ENCODE measurements at regions not wholly inside any gene's neighbourhood (a gene's known extent, or its start where the extent isn't known, plus 50 kb on each side); places are given as distances from the start of the nearest gene placed in this dataset.
"Not testable (repeated sequence)": the region's sequence is repeated elsewhere in the genome, so short reads cannot be mapped to it uniquely, and the experiment has no call there.

DNA sequence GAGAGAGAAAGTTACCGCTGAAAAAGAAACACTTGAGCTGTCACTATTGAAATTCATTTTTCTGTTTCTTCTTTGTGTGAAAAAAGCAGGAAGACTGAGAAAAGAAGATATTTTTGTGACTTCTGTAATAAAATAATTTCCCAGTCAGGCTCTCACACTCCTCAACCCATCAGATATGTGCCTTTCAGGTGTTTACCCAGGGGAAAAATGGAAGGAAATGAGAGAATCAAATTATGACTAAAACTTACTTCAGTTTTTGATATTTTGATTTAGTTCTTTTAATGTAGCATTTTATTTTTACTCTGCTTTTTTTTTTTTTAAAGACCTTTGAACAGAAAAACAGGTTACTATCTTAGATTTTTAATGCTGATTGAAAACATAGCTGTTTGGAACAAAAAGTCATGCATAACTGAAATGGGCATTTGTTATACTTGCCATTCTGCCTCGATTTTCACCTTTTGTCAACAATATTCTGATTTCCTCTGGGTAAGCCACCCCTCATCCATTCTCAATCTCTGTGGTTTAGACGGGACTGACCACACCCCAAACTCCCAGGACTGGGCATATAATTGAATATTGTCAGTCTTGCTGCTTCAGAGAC lies 133.2 kb upstream of the KRR1 start:
- no peak overlapping the region for H3K9ac ChIP-seq (ENCODE audit: low read length)
- no peak overlapping the region for H3K4me3 ChIP-seq (ENCODE audit: low read length)
- H3K4me1 ChIP-seq (ENCODE audit: control insufficient read depth, insufficient read depth, low read length), result no peaks in the 10 kb centered on the region

DNA sequence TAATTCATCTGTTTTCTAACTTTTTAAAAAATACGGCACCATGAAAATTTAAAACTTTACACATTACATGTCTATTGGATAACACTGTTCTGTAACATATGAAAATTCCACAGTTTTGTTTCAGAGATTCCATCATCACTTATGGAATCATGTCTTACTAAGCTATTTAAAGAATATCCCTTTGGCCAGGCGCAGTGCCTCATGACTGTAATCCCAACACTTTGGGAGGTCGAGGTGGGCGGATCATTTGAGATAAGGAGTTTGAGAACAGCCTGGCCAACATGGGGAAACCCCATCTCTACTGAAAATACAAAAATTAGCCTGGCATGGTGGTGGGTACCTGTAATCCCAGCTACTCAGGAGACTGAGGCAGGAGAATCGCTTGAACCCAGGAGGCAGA lies 131.7 kb upstream of the KRR1 start:
- H3K4me1 ChIP-seq (ENCODE audit: control insufficient read depth, insufficient read depth, low read length); H3K4me3 ChIP-seq (ENCODE audit: low read length); H3K27me3 ChIP-seq (ENCODE audit: control insufficient read depth, insufficient read depth, low read length); H3K27ac ChIP-seq (ENCODE audit: low read depth, low read length); H3K36me3 ChIP-seq (ENCODE audit: control insufficient read depth, insufficient read depth, low read length); H3K9ac ChIP-seq (ENCODE audit: low read length): not testable (repeated sequence)

More for the DNA sequence above, 133.2 kb upstream of the KRR1 start:
- Histone ChIP-seq H3K27me3 (ENCODE audit: control insufficient read depth, insufficient read depth, low read length) (no peaks in the 10 kb centered on the region), H3K36me3 (ENCODE audit: control insufficient read depth, insufficient read depth, low read length) (no peaks in the 10 kb centered on the region), H3K27ac (ENCODE audit: low read depth, low read length) (no peak overlapping the region)

DNA sequence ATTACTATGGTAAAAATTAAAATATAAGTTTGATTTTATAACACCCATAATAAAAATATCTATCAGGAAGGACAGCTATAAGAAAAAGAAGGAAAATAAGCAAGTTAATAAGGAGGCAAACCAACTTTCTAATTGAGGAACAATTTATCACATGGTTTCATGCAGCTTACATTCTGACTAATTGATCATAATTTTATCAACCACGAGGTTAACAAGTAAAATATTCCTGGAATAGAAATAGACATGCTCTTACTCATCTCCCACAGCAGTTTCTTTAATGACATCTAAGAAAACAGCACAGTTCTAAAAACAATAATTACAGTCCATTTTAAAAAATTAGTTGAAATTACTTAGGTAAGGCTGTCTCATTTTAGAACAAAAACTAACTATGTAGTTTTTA lies 130.8 kb upstream of the KRR1 start:
- H3K27me3 ChIP-seq (ENCODE audit: control insufficient read depth, insufficient read depth, low read length), result no peaks in the 10 kb centered on the region
- H3K4me1 ChIP-seq (ENCODE audit: control insufficient read depth, insufficient read depth, low read length), result no peaks in the 10 kb centered on the region
- no peak overlapping the region for H3K4me3 ChIP-seq (ENCODE audit: low read length)
- H3K36me3 ChIP-seq (ENCODE audit: control insufficient read depth, insufficient read depth, low read length), result no peaks in the 10 kb centered on the region
- H3K27ac ChIP-seq (ENCODE audit: low read depth, low read length), result no peak overlapping the region
- no peak overlapping the region for H3K9ac ChIP-seq (ENCODE audit: low read length)

DNA sequence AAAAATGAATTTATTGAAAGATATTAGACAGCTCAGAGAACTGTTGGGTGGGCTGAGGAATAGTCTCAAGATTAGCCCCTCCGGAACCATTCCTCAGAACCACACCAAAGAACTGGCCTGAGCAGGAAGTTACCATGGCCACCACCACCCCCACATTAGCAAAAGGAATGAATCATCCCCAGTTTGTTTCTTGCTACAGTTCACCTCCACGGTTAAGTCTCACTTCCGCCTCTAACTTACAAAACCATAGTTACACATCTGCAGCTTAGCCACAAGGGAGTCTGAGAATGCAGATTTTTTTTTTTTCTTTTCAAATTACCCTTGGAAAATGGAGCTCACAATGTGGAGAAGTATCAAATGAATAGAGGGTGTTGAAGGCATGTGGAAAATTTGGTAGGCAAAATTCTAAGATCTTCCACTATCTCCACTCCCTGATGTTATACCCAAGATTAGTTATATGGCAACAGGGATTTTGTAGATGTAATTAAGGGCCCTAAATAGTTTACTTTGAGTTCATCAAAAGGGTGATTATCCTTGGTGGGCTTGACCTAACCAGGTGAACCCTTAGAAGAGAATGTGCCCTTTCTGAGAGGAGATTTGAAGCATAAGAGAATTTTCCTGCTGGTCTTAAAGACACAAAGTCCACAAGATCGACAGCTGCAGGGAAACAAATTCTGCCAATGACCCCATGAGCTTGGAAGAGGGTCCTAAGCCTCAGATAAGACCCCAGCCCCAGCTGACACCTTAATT lies 129.8 kb upstream of the KRR1 start:
- Histone ChIP-seq H3K36me3 (ENCODE audit: control insufficient read depth, insufficient read depth, low read length) (no peaks in the 10 kb centered on the region), H3K9ac (ENCODE audit: low read length) (no peak overlapping the region), H3K4me1 (ENCODE audit: control insufficient read depth, insufficient read depth, low read length) (no peaks in the 10 kb centered on the region), H3K27me3 (ENCODE audit: control insufficient read depth, insufficient read depth, low read length) (no peaks in the 10 kb centered on the region), H3K27ac (ENCODE audit: low read depth, low read length) (no peak overlapping the region), H3K4me3 (ENCODE audit: low read length) (no peak overlapping the region)

DNA sequence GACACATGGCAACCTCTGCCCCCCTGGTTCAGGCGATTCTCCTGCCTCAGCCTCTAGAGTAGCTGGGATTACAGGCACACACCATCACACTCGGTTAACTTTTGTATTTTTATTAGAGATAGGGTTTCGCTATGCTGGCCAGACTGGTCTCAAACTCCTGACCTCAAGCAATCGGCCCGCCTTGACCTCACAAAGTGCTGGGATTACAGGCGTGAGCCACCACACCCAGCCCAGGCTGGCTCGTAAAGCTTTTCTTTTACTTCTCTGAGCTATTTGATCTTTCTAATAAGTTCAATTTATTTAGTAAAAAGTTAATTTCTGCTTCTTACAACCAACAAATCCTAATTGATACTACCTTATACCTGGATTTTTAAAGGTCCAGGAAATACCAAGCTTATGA lies 127.4 kb upstream of the KRR1 start:
- no peaks in the 10 kb centered on the region for H3K36me3 ChIP-seq (ENCODE audit: control insufficient read depth, insufficient read depth, low read length)
- H3K4me1 ChIP-seq (ENCODE audit: control insufficient read depth, insufficient read depth, low read length), result no peaks in the 10 kb centered on the region
- no peak overlapping the region for H3K4me3 ChIP-seq (ENCODE audit: low read length)
- H3K27me3 ChIP-seq (ENCODE audit: control insufficient read depth, insufficient read depth, low read length), result no peaks in the 10 kb centered on the region
- no peak overlapping the region for H3K9ac ChIP-seq (ENCODE audit: low read length)
- no peak overlapping the region for H3K27ac ChIP-seq (ENCODE audit: low read depth, low read length)

DNA sequence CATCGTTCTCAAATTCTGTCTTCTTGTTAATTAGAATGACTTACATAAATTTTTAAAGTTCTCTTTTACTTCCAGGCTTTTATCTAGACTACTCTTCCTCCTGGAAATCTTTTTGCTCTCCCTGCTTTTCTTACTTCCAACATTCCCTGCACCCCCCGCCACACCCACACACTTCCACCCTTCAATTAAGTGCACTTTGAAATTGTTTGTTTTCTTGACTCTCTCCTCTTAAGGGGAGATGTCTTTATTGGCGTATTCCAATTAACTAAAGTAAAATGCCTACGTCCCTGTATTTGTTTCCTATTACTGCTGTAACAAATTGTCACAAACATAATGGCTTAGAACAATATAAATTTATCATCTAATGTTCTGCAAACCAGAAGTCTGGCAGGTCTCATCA lies 125.2 kb upstream of the KRR1 start:
- Histone ChIP-seq H3K27ac (ENCODE audit: low read depth, low read length) (no peak overlapping the region), H3K4me1 (ENCODE audit: control insufficient read depth, insufficient read depth, low read length) (no peaks in the 10 kb centered on the region), H3K4me3 (ENCODE audit: low read length) (no peak overlapping the region), H3K9ac (ENCODE audit: low read length) (no peak overlapping the region), H3K27me3 (ENCODE audit: control insufficient read depth, insufficient read depth, low read length) (no peaks in the 10 kb centered on the region), H3K36me3 (ENCODE audit: control insufficient read depth, insufficient read depth, low read length) (no peaks in the 10 kb centered on the region)

DNA sequence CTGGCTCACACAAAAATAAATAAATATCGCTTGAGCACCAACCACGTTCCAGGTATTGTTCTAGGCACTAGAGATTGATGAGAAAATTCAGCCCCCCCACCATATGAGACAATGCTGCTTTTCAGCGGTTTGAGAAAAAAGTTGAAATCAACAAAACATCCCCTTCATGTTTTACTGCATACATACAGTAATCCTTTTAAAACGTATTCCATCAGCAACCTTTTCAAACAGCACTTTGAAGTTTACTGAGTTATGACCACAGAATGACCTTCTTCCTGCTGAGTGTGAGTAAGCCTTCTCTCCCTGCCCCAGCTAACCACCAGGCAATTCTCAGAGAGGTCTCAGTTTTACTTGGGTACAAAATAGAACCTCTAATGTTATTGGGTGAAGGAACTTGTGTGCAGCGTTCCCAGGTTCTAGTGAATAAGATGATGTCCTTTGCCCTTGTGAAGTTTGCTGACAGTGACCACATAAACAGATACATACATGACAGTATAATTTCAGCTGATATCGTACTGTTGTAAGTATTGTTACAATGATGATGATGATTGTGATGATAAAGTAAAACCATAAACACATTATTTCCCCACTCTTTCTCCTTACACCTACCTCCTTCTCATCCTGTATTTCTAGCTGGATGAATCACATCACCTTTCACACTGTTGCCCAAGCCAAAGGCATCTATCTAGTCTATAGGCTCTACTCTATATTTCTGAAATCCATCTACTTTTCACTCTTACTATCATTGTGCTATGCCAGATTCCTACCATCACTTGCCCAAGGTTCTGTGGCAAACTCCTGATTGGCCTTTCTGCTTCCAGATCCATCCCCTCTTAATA lies 124.4 kb upstream of the KRR1 start:
- no peak overlapping the region for H3K9ac ChIP-seq (ENCODE audit: low read length)
- no peaks in the 10 kb centered on the region for H3K4me1 ChIP-seq (ENCODE audit: control insufficient read depth, insufficient read depth, low read length)
- H3K36me3 ChIP-seq (ENCODE audit: control insufficient read depth, insufficient read depth, low read length), result no peaks in the 10 kb centered on the region
- H3K4me3 ChIP-seq (ENCODE audit: low read length), result no peak overlapping the region
- H3K27me3 ChIP-seq (ENCODE audit: control insufficient read depth, insufficient read depth, low read length), result no peaks in the 10 kb centered on the region
- H3K27ac ChIP-seq (ENCODE audit: low read depth, low read length), result no peak overlapping the region

DNA sequence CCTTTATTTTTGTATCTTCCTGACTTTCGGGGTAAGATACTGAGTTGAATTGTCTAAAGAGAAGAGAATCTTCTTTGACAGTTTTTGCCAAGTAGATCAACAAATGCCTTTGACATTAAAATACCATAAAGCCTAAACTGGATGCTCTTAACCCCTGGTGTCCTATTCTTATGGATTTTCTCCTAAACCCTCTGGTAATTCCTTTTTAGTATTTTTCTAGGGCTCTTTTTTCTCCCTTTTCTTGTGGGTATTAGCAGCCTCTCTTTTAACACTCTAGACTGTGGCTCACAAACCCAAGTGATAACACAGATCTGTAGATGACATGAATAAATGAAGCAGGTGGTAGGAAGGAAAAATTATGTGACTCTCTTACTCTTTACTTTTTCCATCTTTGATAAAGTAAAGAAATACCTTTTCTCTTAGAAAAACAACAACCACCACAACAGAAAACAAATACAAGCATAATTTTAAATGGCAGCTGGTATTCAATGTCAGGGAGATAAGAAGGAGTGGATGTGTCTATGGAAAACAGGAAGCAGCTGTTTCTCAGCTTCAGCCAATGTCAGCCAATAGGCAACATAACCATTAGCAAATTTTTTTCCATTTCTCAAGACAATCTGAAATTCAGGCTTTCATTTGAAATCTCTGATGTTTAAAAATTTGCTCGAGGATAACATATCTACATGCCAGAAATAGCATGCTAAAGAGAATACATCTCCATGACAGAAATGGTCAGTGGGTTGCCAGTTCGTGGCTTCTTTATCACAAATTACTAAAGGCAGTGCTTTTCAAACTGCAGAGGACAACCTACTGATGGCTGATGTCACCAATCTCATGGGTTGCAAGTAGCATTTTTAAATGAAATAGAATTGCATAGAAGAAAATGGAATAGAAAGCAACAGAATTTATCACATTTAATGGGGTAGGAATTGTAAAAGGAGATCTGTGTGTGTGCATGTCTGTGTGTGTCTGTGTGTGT lies 123.1 kb upstream of the KRR1 start:
- no peaks in the 10 kb centered on the region for H3K4me1 ChIP-seq (ENCODE audit: control insufficient read depth, insufficient read depth, low read length)
- no peak overlapping the region for H3K4me3 ChIP-seq (ENCODE audit: low read length)
- no peak overlapping the region for H3K27ac ChIP-seq (ENCODE audit: low read depth, low read length)
- H3K36me3 ChIP-seq (ENCODE audit: control insufficient read depth, insufficient read depth, low read length), result no peaks in the 10 kb centered on the region
- H3K27me3 ChIP-seq (ENCODE audit: control insufficient read depth, insufficient read depth, low read length), result no peaks in the 10 kb centered on the region
- no peak overlapping the region for H3K9ac ChIP-seq (ENCODE audit: low read length)

DNA sequence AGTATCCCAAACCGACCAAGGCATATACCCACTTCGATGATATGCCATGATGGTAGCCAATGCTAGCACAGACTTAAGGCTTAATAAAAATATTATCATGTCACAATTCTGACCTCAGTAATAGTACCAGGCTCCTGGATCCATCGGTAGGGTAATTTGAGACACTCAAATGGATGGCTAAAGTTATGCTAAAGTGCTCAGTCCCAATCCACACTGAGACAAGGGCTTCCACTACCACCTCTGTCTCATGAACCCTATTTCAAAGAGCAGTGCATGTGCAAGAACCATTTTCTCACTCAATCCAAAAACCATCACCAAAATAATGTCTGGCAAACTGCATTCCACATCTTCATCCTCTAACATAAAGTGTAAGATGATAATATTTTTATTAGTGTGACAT lies 122.4 kb upstream of the KRR1 start:
- Histone ChIP-seq H3K4me1 (ENCODE audit: control insufficient read depth, insufficient read depth, low read length) (no peaks in the 10 kb centered on the region), H3K9ac (ENCODE audit: low read length) (no peak overlapping the region), H3K27ac (ENCODE audit: low read depth, low read length) (no peak overlapping the region), H3K36me3 (ENCODE audit: control insufficient read depth, insufficient read depth, low read length) (no peaks in the 10 kb centered on the region), H3K27me3 (ENCODE audit: control insufficient read depth, insufficient read depth, low read length) (no peaks in the 10 kb centered on the region), H3K4me3 (ENCODE audit: low read length) (no peak overlapping the region)

DNA sequence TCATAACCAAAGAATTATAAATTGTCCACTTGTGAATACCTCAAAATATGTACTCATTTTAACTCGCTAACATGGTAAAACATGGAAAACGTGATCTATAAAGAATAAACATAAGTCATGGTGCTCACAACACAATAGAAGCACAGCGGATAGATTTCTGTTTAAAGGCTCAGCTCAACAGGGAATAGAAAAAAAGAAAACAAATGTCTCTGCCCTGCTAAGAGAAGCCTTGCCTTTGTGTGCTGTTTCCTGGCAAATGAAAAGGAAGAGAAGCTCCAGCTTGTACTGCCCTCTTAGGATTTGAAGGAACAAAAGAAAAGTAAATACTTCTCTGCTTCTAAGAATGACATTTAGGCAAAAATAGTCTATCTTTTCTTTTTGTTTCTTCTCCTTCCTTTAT lies 121.0 kb upstream of the KRR1 start:
- Histone ChIP-seq H3K4me1 (ENCODE audit: control insufficient read depth, insufficient read depth, low read length) (no peaks in the 10 kb centered on the region), H3K36me3 (ENCODE audit: control insufficient read depth, insufficient read depth, low read length) (no peaks in the 10 kb centered on the region), H3K27me3 (ENCODE audit: control insufficient read depth, insufficient read depth, low read length) (no peaks in the 10 kb centered on the region), H3K27ac (ENCODE audit: low read depth, low read length) (no peak overlapping the region), H3K4me3 (ENCODE audit: low read length) (no peak overlapping the region), H3K9ac (ENCODE audit: low read length) (no peak overlapping the region)

DNA sequence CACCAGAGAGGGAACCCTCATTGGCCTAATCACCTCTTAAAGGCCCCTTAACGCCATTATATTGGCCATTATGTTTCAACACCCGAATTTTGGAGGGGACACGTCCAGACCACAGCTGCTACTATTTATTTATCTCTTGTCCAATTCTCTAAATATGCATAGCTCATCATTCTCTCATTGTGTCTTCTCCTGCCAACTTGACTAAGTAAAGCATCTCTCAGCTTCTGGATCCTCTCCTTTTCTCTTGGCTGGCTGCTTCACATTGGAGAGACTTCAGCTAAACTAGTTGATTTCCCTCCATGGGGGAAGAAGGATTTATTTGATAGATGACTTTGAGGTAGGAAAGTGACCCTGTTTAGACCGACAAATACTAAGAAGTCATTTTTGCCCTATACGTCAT lies 120.4 kb upstream of the KRR1 start:
- Histone ChIP-seq H3K27ac (ENCODE audit: low read depth, low read length) (no peak overlapping the region), H3K36me3 (ENCODE audit: control insufficient read depth, insufficient read depth, low read length) (no peaks in the 10 kb centered on the region), H3K9ac (ENCODE audit: low read length) (no peak overlapping the region), H3K27me3 (ENCODE audit: control insufficient read depth, insufficient read depth, low read length) (no peaks in the 10 kb centered on the region), H3K4me1 (ENCODE audit: control insufficient read depth, insufficient read depth, low read length) (no peaks in the 10 kb centered on the region), H3K4me3 (ENCODE audit: low read length) (no peak overlapping the region)

DNA sequence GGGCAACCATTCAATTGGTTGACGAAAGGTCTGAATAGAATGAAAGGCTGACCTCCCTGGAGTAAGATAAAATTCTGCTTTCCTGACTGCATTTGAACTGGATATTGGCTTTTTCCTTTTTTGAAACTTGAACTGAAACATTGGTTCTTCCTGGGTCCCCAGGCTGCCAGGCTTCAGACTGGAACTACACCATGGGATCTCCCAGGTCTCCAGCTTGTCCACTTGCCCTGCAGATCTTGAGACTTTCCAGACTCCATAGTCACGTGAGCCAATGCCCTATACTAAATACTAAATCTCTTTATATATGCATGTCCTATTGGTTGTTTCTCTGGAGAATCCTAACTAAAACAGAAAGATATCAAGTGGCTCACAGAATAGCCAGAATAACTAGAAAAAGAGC lies 118.7 kb upstream of the KRR1 start:
- no peak overlapping the region for H3K4me3 ChIP-seq (ENCODE audit: low read length)
- no peaks in the 10 kb centered on the region for H3K27me3 ChIP-seq (ENCODE audit: control insufficient read depth, insufficient read depth, low read length)
- no peak overlapping the region for H3K27ac ChIP-seq (ENCODE audit: low read depth, low read length)
- no peak overlapping the region for H3K9ac ChIP-seq (ENCODE audit: low read length)
- H3K4me1 ChIP-seq (ENCODE audit: control insufficient read depth, insufficient read depth, low read length), result no peaks in the 10 kb centered on the region
- H3K36me3 ChIP-seq (ENCODE audit: control insufficient read depth, insufficient read depth, low read length), result no peaks in the 10 kb centered on the region

All from rectal smooth muscle tissue (tissue), 1 donor.